Activated CD4-positive, alpha-beta T cell treated with anti-CD3 and anti-CD28 coated beads, Interleukin-2, amount 10 ng/mL, durations not matched to agents 7 days and 5 days (primary cell): ENCODE measurements at regions not wholly inside any gene's neighbourhood (a gene's known extent, or its start where the extent isn't known, plus 50 kb on each side); places are given as distances from the start of the nearest gene placed in this dataset.
"Not testable (repeated sequence)": the region's sequence is repeated elsewhere in the genome, so short reads cannot be mapped to it uniquely, and the experiment has no call there.

ENCODE experiments used
- CTCF ChIA-PET: fragments of 350-600 bp; sonication (Branson Sonifier 250); formaldehyde crosslinking; loops from one replicate; lab custom pipeline; 2021; ENCODE audit warnings: antibody characterized with exemption; lab: Charles Lee
- POLR2A ChIA-PET: fragments of 350-600 bp; sonication (Branson Sonifier 250); formaldehyde crosslinking; loops from one replicate; lab custom pipeline; 2021; ENCODE audit warnings: antibody characterized with exemption; lab: Charles Lee
- DNase-seq: peaks from one replicate; pipeline ENCODE4 v3.0.0-alpha.2; 2020
- H3K27ac Mint-ChIP-seq: one replicate; pipeline ENCODE4 v1.8.0; 2021; ENCODE audit warnings: mild to moderate bottlenecking, moderate library complexity, mixed read lengths
- H3K27me3 Mint-ChIP-seq: one replicate; pipeline ENCODE4 v1.8.0; 2021; ENCODE audit warnings: mixed read lengths
- H3K36me3 Mint-ChIP-seq: one replicate; pipeline ENCODE4 v1.8.0; 2021; ENCODE audit warnings: low read depth, mixed read lengths
- H3K4me1 Mint-ChIP-seq: one replicate; pipeline ENCODE4 v1.8.0; 2021; ENCODE audit warnings: mixed read lengths
- H3K4me3 Mint-ChIP-seq: one replicate; pipeline ENCODE4 v1.8.0; 2021; ENCODE audit warnings: mild to moderate bottlenecking, moderate library complexity, mixed read lengths
- H3K9me3 Mint-ChIP-seq: one replicate; pipeline ENCODE4 v1.8.0; 2021; ENCODE audit warnings: mixed read lengths

- POLR2A ChIA-PET, result no interaction called here
- no peak for DNase-seq
- CTCF ChIA-PET, result no interaction called here
- H3K27me3 Mint-ChIP-seq, result no peaks in the 10 kb centered on the region
- H3K27ac Mint-ChIP-seq, result no peak overlapping the region
- no peaks in the 10 kb centered on the region for H3K36me3 Mint-ChIP-seq
- no peak overlapping the region for H3K4me3 Mint-ChIP-seq
- peaks cover 4% of the 10 kb centered on the region for H3K9me3 Mint-ChIP-seq
- peaks cover 8% of the 10 kb centered on the region for H3K4me1 Mint-ChIP-seq
Measured at GRCh38 chr5:110001648-110002047, 311.9 kb downstream of the MAN2A1 start.

GRCh38 chr5:110002652-110003051, 312.9 kb downstream of the MAN2A1 start:
- DNase-seq, result no peak
- ChIA-PET CTCF (no interaction called here), POLR2A (no interaction called here)
- Mint-ChIP-seq H3K4me1 (peaks cover 8% of the 10 kb centered on the region), H3K4me3 (no peak overlapping the region), H3K27ac (no peak overlapping the region), H3K9me3 (peaks cover 4% of the 10 kb centered on the region), H3K36me3 (no peaks in the 10 kb centered on the region), H3K27me3 (no peaks in the 10 kb centered on the region)

DNA sequence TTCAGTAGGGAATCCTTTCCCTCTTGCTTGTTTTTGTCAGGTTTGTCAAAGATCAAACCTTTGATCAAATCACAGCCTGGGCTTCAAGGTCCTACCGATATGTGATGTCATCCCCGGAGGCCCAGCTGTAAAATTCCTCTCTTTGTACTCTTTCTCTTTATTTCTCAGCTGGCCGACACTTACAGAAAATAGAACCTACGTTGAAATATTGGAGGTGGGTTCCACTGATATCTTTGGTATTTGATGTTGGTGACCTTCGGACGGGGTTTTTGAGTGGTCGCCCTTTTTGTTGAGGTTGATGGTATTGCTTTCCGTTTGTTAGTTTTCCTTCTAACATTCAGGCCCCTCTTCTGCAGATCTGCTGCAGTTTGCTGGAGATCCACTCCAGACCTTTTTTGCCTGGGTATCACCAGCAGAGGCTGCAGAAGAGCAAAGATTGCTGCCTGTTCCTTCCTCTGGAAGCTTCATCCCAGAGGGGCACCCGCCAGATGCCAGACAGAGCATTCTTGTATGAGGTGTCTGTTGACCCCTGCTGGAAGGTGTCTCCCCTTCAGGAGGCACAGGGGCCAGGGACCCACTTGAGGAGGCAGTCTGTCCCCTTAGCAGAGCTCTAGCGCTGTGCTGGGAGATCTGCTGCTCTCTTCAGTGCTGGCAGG, 316.3 kb downstream of the MAN2A1 start:
- H3K9me3 Mint-ChIP-seq, H3K27ac Mint-ChIP-seq, H3K4me3 Mint-ChIP-seq, DNase-seq, CTCF ChIA-PET, H3K36me3 Mint-ChIP-seq, POLR2A ChIA-PET, H3K27me3 Mint-ChIP-seq, H3K4me1 Mint-ChIP-seq: not testable (repeated sequence)

GRCh38 chr5:110007101-110007500, 317.4 kb downstream of the MAN2A1 start:
- ChIA-PET CTCF (no interaction called here), POLR2A (no interaction called here)
- Mint-ChIP-seq H3K9me3 (peaks cover 2% of the 10 kb centered on the region), H3K4me1 (no peaks in the 10 kb centered on the region), H3K27me3 (no peaks in the 10 kb centered on the region), H3K36me3 (no peaks in the 10 kb centered on the region), H3K4me3 (no peak overlapping the region), H3K27ac (no peak overlapping the region)
- no peak for DNase-seq

DNA sequence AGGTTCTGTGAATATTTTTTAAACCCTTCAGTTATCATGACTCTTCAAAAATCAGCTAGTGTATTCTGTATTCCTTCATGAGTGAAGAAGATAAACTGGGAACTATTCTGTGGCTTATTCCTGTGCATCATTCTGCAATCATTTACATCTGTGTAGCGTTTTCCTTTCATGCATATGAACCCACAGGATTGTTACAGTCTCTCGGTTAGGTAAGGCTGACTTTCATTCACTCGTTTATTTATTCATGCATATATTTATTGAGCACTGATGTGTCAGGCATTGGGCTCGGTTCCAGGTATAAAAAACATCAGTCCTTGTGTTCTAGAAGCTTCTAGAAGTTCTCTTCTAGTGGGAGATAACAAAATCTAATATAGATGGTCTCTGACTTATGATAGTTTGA, 318.4 kb downstream of the MAN2A1 start:
- H3K4me1 Mint-ChIP-seq, result no peaks in the 10 kb centered on the region
- POLR2A ChIA-PET, result no interaction called here
- DNase-seq, result no peak
- no peaks in the 10 kb centered on the region for H3K36me3 Mint-ChIP-seq
- H3K9me3 Mint-ChIP-seq, result peaks cover 6% of the 10 kb centered on the region
- H3K27ac Mint-ChIP-seq, result no peak overlapping the region
- peaks cover 2% of the 10 kb centered on the region for H3K27me3 Mint-ChIP-seq
- no peak overlapping the region for H3K4me3 Mint-ChIP-seq
- CTCF ChIA-PET, result no interaction called here

GRCh38 chr5:110012145-110012544, 322.4 kb downstream of the MAN2A1 start:
- no peak for DNase-seq
- H3K36me3 Mint-ChIP-seq, result no peaks in the 10 kb centered on the region
- CTCF ChIA-PET, result interaction anchor here (0.6 to 1.7 kb wide), 2 partner anchors 19 to 90 kb away, joined by 4 read pairs; no protein-coding TSS in a partner anchor
- no peak overlapping the region for H3K27ac Mint-ChIP-seq
- H3K27me3 Mint-ChIP-seq, result peaks cover 2% of the 10 kb centered on the region
- POLR2A ChIA-PET, result no interaction called here
- H3K9me3 Mint-ChIP-seq, result peaks cover 20% of the 10 kb centered on the region
- no peak overlapping the region for H3K4me3 Mint-ChIP-seq
- H3K4me1 Mint-ChIP-seq, result no peaks in the 10 kb centered on the region

- POLR2A ChIA-PET, result no interaction called here
- CTCF ChIA-PET, result interaction anchor here (1.7 kb wide), 1 partner anchor 18 kb away, joined by 4 read pairs; no protein-coding TSS in a partner anchor
- DNase-seq, result no peak
- Mint-ChIP-seq H3K4me3 (no peak overlapping the region), H3K36me3 (no peaks in the 10 kb centered on the region), H3K27ac (no peak overlapping the region), H3K9me3 (peaks cover 20% of the 10 kb centered on the region), H3K27me3 (peaks cover 2% of the 10 kb centered on the region), H3K4me1 (no peaks in the 10 kb centered on the region)
Measured at GRCh38 chr5:110013017-110013416, 323.3 kb downstream of the MAN2A1 start.

GRCh38 chr5:110017854-110018253, 328.1 kb downstream of the MAN2A1 start:
- Mint-ChIP-seq H3K27ac (no peak overlapping the region), H3K9me3 (peaks cover 18% of the 10 kb centered on the region), H3K36me3 (no peaks in the 10 kb centered on the region), H3K27me3 (peaks cover under 1% of the 10 kb centered on the region), H3K4me1 (no peaks in the 10 kb centered on the region), H3K4me3 (no peak overlapping the region)
- no peak for DNase-seq
- CTCF ChIA-PET, result no interaction called here
- POLR2A ChIA-PET, result no interaction called here

GRCh38 chr5:110018509-110018908, 328.8 kb downstream of the MAN2A1 start:
- POLR2A ChIA-PET, result no interaction called here

DNA sequence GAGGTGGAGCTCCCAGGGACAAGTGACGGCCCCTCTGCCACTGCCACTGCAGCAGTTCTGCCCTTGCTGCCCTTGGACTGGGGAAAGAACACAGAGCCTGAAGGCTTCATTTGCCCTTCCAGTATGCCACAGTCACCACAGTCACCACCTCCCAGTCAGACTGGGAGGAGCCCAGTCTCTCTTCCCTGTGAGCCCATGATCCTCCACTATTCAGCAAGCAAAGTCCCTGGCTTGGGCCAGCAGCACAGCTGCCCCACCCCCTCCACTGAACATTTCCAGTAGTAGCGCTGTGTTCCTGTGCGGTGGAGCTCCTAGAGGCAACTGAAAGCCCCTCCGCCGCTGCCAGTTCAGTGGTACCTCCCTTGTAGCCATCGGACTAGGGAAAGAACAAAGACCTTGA, 329.4 kb downstream of the MAN2A1 start:
- Mint-ChIP-seq H3K27me3 (no peaks in the 10 kb centered on the region), H3K36me3 (no peaks in the 10 kb centered on the region), H3K4me1 (no peaks in the 10 kb centered on the region), H3K4me3 (no peak overlapping the region), H3K27ac (no peak overlapping the region), H3K9me3 (peaks cover 15% of the 10 kb centered on the region)
- CTCF ChIA-PET, result interaction anchor here (0.5 kb wide), 1 partner anchor 253 kb away, joined by 5 read pairs; no protein-coding TSS in a partner anchor
- no peak for DNase-seq
- POLR2A ChIA-PET, result no interaction called here

More at GRCh38 chr5:110018509-110018908, 328.8 kb downstream of the MAN2A1 start:
- no peak for DNase-seq
- no peak overlapping the region for H3K27ac Mint-ChIP-seq
- no peaks in the 10 kb centered on the region for H3K27me3 Mint-ChIP-seq
- H3K9me3 Mint-ChIP-seq, result peaks cover 15% of the 10 kb centered on the region
- CTCF ChIA-PET, result no interaction called here
- H3K4me1 Mint-ChIP-seq, result no peaks in the 10 kb centered on the region
- H3K36me3 Mint-ChIP-seq, result no peaks in the 10 kb centered on the region
- no peak overlapping the region for H3K4me3 Mint-ChIP-seq

DNA sequence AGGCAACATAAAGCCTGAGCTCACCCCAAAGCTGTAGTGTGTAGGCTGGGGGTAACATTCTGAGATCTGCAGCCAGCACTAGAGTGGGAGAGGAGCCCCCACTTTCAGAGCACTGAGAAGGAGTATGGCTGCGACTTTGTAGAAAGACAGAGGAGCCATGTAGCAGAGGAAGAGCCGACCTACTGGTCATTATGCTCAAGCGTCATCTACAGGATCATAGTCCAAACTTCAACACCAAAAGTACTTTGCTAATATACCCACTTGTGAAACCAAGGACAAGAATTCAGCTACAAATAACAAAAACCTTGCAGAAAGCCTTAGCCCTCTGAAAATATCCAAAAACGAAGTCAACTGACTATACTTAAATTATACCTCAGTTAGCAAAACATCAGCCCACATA, 330.1 kb downstream of the MAN2A1 start:
- Mint-ChIP-seq H3K4me1 (no peaks in the 10 kb centered on the region), H3K27ac (no peak overlapping the region), H3K36me3 (no peaks in the 10 kb centered on the region), H3K9me3 (peaks cover 16% of the 10 kb centered on the region), H3K4me3 (no peak overlapping the region), H3K27me3 (no peaks in the 10 kb centered on the region)
- ChIA-PET CTCF (interaction anchor here (0.5 to 0.6 kb wide), 3 partner anchors 252 to 468 kb away, joined by 4 to 7 read pairs (median 5); no protein-coding TSS in a partner anchor), POLR2A (no interaction called here)
- no peak for DNase-seq

DNA sequence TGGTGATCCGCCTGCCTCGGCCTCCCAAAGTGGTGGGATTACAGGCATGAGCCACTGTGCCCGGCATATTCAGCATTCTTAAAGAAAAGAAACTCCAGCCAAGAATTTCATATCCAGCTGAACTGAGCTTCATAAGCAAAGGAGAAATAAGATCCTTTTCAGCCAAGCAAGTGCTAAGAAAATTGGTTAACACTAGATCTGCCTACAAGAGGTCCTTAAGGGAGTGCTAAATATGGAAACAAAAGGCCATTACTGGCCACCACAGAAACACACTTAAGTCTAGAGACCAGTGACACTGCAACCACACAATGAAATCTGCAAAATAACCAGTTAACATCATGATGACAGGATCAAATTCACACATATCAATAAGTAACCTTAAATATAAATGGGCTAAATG, 331.5 kb downstream of the MAN2A1 start:
- peaks cover 12% of the 10 kb centered on the region for H3K9me3 Mint-ChIP-seq
- no peak for DNase-seq
- POLR2A ChIA-PET, result no interaction called here
- H3K27me3 Mint-ChIP-seq, result no peaks in the 10 kb centered on the region
- H3K4me3 Mint-ChIP-seq, result no peak overlapping the region
- CTCF ChIA-PET, result no interaction called here
- no peaks in the 10 kb centered on the region for H3K4me1 Mint-ChIP-seq
- H3K36me3 Mint-ChIP-seq, result no peaks in the 10 kb centered on the region
- H3K27ac Mint-ChIP-seq, result no peak overlapping the region

DNA sequence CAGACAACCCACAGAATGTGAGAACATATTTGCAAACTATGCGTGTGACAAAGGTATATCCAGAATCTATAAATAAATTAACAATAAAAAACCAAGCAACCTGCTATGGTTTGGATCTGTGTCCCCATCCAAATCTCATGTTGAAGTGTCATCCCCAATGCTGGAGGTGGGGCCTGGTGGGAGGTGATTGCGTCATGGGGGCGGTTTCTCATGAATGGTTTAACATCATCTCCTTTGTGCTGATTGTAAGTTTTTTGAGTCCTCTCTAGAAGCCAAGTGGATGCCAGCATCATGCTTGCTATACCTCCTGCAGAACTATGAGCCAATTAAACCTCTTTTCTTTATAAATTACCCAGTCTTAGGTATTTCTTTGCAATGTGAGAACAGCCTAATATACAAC, 335.4 kb downstream of the MAN2A1 start:
- no peak overlapping the region for H3K4me3 Mint-ChIP-seq
- DNase-seq, result no peak
- peaks cover 7% of the 10 kb centered on the region for H3K9me3 Mint-ChIP-seq
- peaks cover 8% of the 10 kb centered on the region for H3K4me1 Mint-ChIP-seq
- ChIA-PET POLR2A (no interaction called here), CTCF (no interaction called here)
- no peak overlapping the region for H3K27ac Mint-ChIP-seq
- no peaks in the 10 kb centered on the region for H3K27me3 Mint-ChIP-seq
- H3K36me3 Mint-ChIP-seq, result no peaks in the 10 kb centered on the region
